Lower leg skin (tissue), 4 donors: ENCODE measurements at regions not wholly inside any gene's neighbourhood (a gene's known extent, or its start where the extent isn't known, plus 50 kb on each side); places are given as distances from the start of the nearest gene placed in this dataset.
"Not testable (repeated sequence)": the region's sequence is repeated elsewhere in the genome, so short reads cannot be mapped to it uniquely, and the experiment has no call there.

Experiments
- DNase-seq, 2 donors: peaks; one replicate each; pipeline ENCODE4 v3.0.0-alpha.2; 2019; ENCODE audit warnings: low spot score in 2 of 2
- H3K4me3 ChIP-seq: fragments of 200-600 bp; sonication (generic); 2 replicates; pipeline ENCODE4 v1.5.1; 2017; ENCODE audit warnings: mild to moderate bottlenecking, low read depth; ENCODE audit not compliant: poor library complexity, severe bottlenecking
- POLR2A ChIP-seq, 2 donors: fragments of 450-650 bp; IDR thresholded peaks; one replicate each; pipeline ENCODE4 v1.6.1; 2016 to 2017; ENCODE audit warnings: antibody characterized with exemption in 2 of 2, mild to moderate bottlenecking in 1 of 2, moderate library complexity in 1 of 2
- WGBS, 2 donors: methylation state at CpG; one replicate each; pipeline ENCODE4 v1.1.5; 2018; 5-methylcytosine and 5-hydroxymethylcytosine counted together
- intact Hi-C: fragments of 100-400 bp; cut with DNase I; formaldehyde crosslinking; loops from one replicate; pipeline ENCODE4 v1.15.0; 2023; ENCODE audit warnings: low total_unique reads
- TF ChIP-seq, protein P1 (sequence below), 3 donors: fragments of 450-650 bp; IDR thresholded peaks; one replicate each; pipeline ENCODE4 v1.5.1; 2016; ENCODE audit warnings: antibody characterized with exemption in 3 of 3, mild to moderate bottlenecking in 3 of 3, moderate library complexity in 2 of 3

- intact Hi-C loops = no loop called here
- 100% methylated on average over 1 of the region's 1 CpG for WGBS, 2 donors
- no peak for DNase-seq
- H3K4me3 ChIP-seq = no peak overlapping the region
- TF ChIP-seq POLR2A (IDR thresholded peaks at IDR 0.05) = no peak
- TF ChIP-seq, protein P1, sequence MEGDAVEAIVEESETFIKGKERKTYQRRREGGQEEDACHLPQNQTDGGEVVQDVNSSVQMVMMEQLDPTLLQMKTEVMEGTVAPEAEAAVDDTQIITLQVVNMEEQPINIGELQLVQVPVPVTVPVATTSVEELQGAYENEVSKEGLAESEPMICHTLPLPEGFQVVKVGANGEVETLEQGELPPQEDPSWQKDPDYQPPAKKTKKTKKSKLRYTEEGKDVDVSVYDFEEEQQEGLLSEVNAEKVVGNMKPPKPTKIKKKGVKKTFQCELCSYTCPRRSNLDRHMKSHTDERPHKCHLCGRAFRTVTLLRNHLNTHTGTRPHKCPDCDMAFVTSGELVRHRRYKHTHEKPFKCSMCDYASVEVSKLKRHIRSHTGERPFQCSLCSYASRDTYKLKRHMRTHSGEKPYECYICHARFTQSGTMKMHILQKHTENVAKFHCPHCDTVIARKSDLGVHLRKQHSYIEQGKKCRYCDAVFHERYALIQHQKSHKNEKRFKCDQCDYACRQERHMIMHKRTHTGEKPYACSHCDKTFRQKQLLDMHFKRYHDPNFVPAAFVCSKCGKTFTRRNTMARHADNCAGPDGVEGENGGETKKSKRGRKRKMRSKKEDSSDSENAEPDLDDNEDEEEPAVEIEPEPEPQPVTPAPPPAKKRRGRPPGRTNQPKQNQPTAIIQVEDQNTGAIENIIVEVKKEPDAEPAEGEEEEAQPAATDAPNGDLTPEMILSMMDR (IDR thresholded peaks at IDR 0.05) = no peak
Observed at GRCh38 chr2:6140509-6140908, 448.3 kb downstream of the SOX11 start.

DNA sequence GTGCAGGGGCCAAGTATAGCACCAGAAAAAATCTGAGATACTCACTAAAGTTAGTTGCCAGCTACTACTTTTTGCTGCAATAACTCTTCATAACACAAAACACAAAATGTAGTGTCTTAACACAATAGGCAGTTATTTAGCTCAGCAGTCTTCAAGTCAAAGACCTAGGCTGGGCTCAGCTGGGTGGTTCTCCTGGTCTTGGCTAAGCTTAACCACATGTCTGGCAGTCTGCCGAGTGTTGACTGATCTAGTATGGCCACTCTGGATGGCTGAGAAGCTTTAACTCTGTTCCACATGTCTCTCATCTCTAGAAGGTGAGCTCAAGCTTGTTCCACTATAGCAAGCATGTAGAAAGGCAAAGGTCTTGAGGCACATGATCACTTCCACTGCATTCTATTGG is 451.6 kb downstream of the SOX11 start:
- TF ChIP-seq POLR2A (IDR thresholded peaks at IDR 0.05) = no peak
- TF ChIP-seq, protein P1 (IDR thresholded peaks at IDR 0.05) = no peak
- DNase-seq = no peak
- WGBS, 2 donors = 86 to 93% methylated on average over 1 of the region's 1 CpG
- intact Hi-C loops = no loop called here
- no peak overlapping the region for H3K4me3 ChIP-seq

DNA sequence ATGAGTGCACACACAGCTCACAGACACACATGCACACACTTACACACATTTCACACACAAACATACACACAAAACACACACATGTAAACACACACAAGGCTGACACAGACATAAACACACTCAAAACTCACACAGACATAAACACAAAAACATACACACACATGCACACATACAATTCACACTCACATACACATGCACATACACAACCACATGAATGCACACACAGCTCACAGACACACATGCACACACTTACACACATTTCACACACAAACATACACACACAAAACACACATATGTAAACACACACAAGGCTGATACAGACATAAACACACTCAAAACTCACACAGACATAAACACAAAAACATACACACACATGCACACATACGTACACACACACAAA is 455.0 kb downstream of the SOX11 start:
- WGBS, 2 donors = 89 to 94% methylated on average over 1 of the region's 1 CpG
- intact Hi-C loops = loop anchor here (5.0 kb wide), 1 partner anchor 1120 kb away; no protein-coding TSS in a partner anchor
- TF ChIP-seq, protein P1 (IDR thresholded peaks at IDR 0.05) = peak in 1 of 3 donors; percentile 5

GRCh38 chr2:6148882-6149281 is 456.7 kb downstream of the SOX11 start:
- TF ChIP-seq POLR2A (IDR thresholded peaks at IDR 0.05) = no peak
- TF ChIP-seq, protein P1 (IDR thresholded peaks at IDR 0.05) = no peak
- 78 to 86% methylated on average over 1 of the region's 1 CpG for WGBS, 2 donors
- no peak overlapping the region for H3K4me3 ChIP-seq
- DNase-seq = no peak
- intact Hi-C loops = loop anchor here (5.0 kb wide), 1 partner anchor 1122 kb away; no protein-coding TSS in a partner anchor

More for the DNA sequence above, 455.0 kb downstream of the SOX11 start:
- not testable (repeated sequence) for H3K4me3 ChIP-seq, DNase-seq

GRCh38 chr2:6159606-6160005 is 467.4 kb downstream of the SOX11 start:
- DNase-seq = no peak
- TF ChIP-seq POLR2A (IDR thresholded peaks at IDR 0.05) = no peak
- TF ChIP-seq, protein P1 (IDR thresholded peaks at IDR 0.05) = no peak
- WGBS, 2 donors = 33 to 42% methylated on average over 3 of the region's 3 CpGs
- H3K4me3 ChIP-seq = no peak overlapping the region
- intact Hi-C loops = no loop called here

DNA sequence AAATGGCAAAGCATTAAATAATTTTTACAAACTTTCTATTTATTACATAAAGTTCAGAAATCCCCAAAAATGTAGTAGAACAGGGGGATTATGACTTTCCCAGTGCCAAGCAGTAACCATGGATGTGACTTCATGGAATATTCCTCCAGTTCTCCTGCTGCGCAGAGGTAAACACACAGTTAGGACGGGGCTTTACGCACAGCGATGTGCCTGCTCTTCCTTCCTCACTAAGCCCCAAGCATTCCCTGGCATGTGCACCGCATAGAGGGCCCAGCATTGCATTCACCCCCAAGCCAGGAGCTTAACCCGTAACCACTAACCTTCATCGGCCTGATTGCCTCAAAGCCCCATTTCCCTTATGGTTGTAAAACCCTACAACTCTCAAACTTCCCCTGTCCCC is 471.7 kb downstream of the SOX11 start:
- DNase-seq = no peak
- 84% methylated on average over 7 of the region's 7 CpGs for WGBS, 2 donors
- no peak overlapping the region for H3K4me3 ChIP-seq
- no peak for TF ChIP-seq POLR2A (IDR thresholded peaks at IDR 0.05)
- TF ChIP-seq, protein P1 (IDR thresholded peaks at IDR 0.05) = no peak
- intact Hi-C loops = no loop called here
